ENCODE measurements at regions not wholly inside any gene's neighbourhood (a gene's known extent, or its start where the extent isn't known, plus 50 kb on each side); places are given as distances from the start of the nearest gene placed in this dataset.

GRCh38 chr1:8217809-8218208 is 100.1 kb upstream of the SLC45A1 start:
- TF ChIP-seq POLR2AphosphoS5 (IDR thresholded peaks at IDR 0.05) (no peak), POLR2A (IDR thresholded peaks at IDR 0.05) (no peak), EP300 (IDR thresholded peaks at IDR 0.05) (no peak)
- TF ChIP-seq, protein P1, sequence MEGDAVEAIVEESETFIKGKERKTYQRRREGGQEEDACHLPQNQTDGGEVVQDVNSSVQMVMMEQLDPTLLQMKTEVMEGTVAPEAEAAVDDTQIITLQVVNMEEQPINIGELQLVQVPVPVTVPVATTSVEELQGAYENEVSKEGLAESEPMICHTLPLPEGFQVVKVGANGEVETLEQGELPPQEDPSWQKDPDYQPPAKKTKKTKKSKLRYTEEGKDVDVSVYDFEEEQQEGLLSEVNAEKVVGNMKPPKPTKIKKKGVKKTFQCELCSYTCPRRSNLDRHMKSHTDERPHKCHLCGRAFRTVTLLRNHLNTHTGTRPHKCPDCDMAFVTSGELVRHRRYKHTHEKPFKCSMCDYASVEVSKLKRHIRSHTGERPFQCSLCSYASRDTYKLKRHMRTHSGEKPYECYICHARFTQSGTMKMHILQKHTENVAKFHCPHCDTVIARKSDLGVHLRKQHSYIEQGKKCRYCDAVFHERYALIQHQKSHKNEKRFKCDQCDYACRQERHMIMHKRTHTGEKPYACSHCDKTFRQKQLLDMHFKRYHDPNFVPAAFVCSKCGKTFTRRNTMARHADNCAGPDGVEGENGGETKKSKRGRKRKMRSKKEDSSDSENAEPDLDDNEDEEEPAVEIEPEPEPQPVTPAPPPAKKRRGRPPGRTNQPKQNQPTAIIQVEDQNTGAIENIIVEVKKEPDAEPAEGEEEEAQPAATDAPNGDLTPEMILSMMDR (IDR thresholded peaks at IDR 0.05): no peak
